ENCODE measurements at regions not wholly inside any gene's neighbourhood (a gene's known extent, or its start where the extent isn't known, plus 50 kb on each side); places are given as distances from the start of the nearest gene placed in this dataset.

GRCh38 chr16:82405736-82406135 is 221.0 kb upstream of the CDH13 start:
- no peak for DNase-seq (ENCODE audit: low read depth, low spot score)

- DNase-seq (ENCODE audit: low read depth, low spot score) = no peak
Measured at GRCh38 chr16:82404586-82405315, 222.0 kb upstream of the CDH13 start.

GRCh38 chr16:82402665-82403218 is 224.0 kb upstream of the CDH13 start:
- DNase-seq (ENCODE audit: low read depth, low spot score) = no peak

- DNase-seq (ENCODE audit: low read depth, low spot score) = no peak
Measured at GRCh38 chr16:82400046-82400445, 226.7 kb upstream of the CDH13 start.

GRCh38 chr16:82396509-82396908 is 226.5 kb upstream of the MPHOSPH6 start:
- no peak for DNase-seq (ENCODE audit: low read depth, low spot score)

- no peak for DNase-seq (ENCODE audit: low read depth, low spot score)
Measured at GRCh38 chr16:82395212-82395611, 225.2 kb upstream of the MPHOSPH6 start.

- DNase-seq (ENCODE audit: low read depth, low spot score) = no peak
Measured at GRCh38 chr16:82391690-82392089, 221.7 kb upstream of the MPHOSPH6 start.

GRCh38 chr16:82389956-82390650 is 220.1 kb upstream of the MPHOSPH6 start:
- DNase-seq (ENCODE audit: low read depth, low spot score) = no peak

- DNase-seq (ENCODE audit: low read depth, low spot score) = no peak
Measured at GRCh38 chr16:82386761-82387160, 216.7 kb upstream of the MPHOSPH6 start.

GRCh38 chr16:82384949-82385348 is 214.9 kb upstream of the MPHOSPH6 start:
- no peak for DNase-seq (ENCODE audit: low read depth, low spot score)

- no peak for DNase-seq (ENCODE audit: low read depth, low spot score)
Measured at GRCh38 chr16:82384017-82384416, 214.0 kb upstream of the MPHOSPH6 start.

GRCh38 chr16:82382521-82382920 is 212.5 kb upstream of the MPHOSPH6 start:
- DNase-seq (ENCODE audit: low read depth, low spot score) = no peak

GRCh38 chr16:82379551-82379950 is 209.5 kb upstream of the MPHOSPH6 start:
- DNase-seq (ENCODE audit: low read depth, low spot score) = no peak

GRCh38 chr16:82373976-82374375 is 204.0 kb upstream of the MPHOSPH6 start:
- no peak for DNase-seq (ENCODE audit: low read depth, low spot score)

- DNase-seq (ENCODE audit: low read depth, low spot score) = no peak
Measured at GRCh38 chr16:82370282-82370681, 200.3 kb upstream of the MPHOSPH6 start.

GRCh38 chr16:82368041-82368440 is 198.0 kb upstream of the MPHOSPH6 start:
- no peak for DNase-seq (ENCODE audit: low read depth, low spot score)

- no peak for DNase-seq (ENCODE audit: low read depth, low spot score)
Measured at GRCh38 chr16:82366462-82366861, 196.4 kb upstream of the MPHOSPH6 start.

GRCh38 chr16:82364690-82365089 is 194.7 kb upstream of the MPHOSPH6 start:
- DNase-seq (ENCODE audit: low read depth, low spot score) = no peak

GRCh38 chr16:82363026-82363816 is 193.2 kb upstream of the MPHOSPH6 start:
- no peak for DNase-seq (ENCODE audit: low read depth, low spot score)

GRCh38 chr16:82361885-82362284 is 191.9 kb upstream of the MPHOSPH6 start:
- no peak for DNase-seq (ENCODE audit: low read depth, low spot score)

- DNase-seq (ENCODE audit: low read depth, low spot score) = no peak
Measured at GRCh38 chr16:82360024-82360783, 190.2 kb upstream of the MPHOSPH6 start.

Data from brain pericyte (primary cell).